Kidney epithelial cell (primary cell): ENCODE measurements at regions not wholly inside any gene's neighbourhood (a gene's known extent, or its start where the extent isn't known, plus 50 kb on each side); places are given as distances from the start of the nearest gene placed in this dataset.

Source experiments
- DNase-seq: peaks from one replicate; pipeline ENCODE4 v3.0.0-alpha.2; 2010; ENCODE audit warnings: low read depth
- H3K27me3 ChIP-seq: 2 replicates; pipeline ENCODE4 v1.6.0; 2011; ENCODE audit warnings: low read length; ENCODE audit not compliant: control insufficient read depth, insufficient read depth
- H3K36me3 ChIP-seq: 2 replicates; pipeline ENCODE4 v1.5.1; 2011; ENCODE audit warnings: low read length; ENCODE audit not compliant: control insufficient read depth, insufficient read depth
- H3K4me3 ChIP-seq: 2 replicates; pipeline ENCODE4 v1.5.1; 2011; ENCODE audit warnings: low read depth, mild to moderate bottlenecking, control low read depth, low read length
- CTCF ChIP-seq: IDR thresholded peaks from 2 replicates; pipeline ENCODE4 v1.5.1; 2011; ENCODE audit warnings: mild to moderate bottlenecking, moderate library complexity, low read length, control low read depth, inconsistent platforms; ENCODE audit not compliant: insufficient read depth, poor library complexity, severe bottlenecking

DNA sequence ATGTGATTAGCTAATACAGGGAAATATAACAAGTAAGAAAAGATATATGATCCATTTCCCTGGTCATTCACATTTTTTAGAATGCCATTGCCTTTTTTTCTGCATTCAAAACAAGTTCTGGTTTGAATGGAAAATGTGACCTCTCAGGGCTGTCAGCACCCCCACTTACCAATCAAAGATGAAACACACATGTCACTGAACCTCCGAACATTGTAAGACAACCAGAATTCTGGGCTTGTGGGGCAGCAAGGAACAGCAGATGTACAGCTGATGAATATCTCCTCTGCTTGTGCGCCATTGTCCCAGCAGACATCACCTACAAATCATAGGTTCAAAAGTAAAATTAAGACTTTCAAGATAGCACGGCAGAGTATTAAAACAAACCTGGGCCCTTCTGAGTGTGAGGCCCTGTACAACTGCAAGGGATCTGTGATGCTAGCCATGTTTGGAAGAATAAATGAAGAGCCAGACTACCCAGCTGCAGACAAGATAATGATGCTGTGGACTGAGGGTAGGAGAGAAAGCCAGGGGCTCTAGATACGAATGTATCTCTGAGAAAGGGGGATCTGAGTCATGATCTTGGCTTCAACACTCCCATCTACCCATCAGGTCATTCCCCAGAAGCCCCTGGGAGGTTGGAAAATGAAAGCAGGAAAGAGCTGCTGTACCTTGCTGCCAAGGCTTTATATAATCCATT is 108.7 kb upstream of the SERTAD2 start:
- Histone ChIP-seq H3K36me3 (no peaks in the 10 kb centered on the region), H3K4me3 (no peak overlapping the region), H3K27me3 (no peaks in the 10 kb centered on the region)
- DNase-seq = no peak
- TF ChIP-seq CTCF = no peak

DNA sequence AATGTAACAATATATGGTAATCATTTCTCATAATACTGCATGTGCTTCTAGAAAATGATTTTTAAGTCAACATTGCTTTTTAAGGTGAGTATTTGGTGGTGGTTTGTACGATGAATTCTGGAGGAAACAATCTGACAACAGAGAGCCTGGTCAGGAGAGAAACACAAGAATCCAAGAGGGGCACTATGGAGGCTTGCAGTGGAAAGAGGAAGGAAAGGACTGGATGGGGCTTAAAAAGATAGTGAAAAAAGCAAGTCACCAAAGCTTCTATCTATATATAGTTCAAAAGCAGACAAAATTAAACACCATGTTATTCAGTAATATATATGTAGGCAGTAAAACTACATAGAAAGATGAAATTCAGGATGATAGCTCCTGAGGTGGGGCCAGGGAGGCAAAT is 109.4 kb upstream of the SERTAD2 start:
- Histone ChIP-seq H3K27me3 (no peaks in the 10 kb centered on the region), H3K36me3 (no peaks in the 10 kb centered on the region), H3K4me3 (no peak overlapping the region)
- TF ChIP-seq CTCF = no peak
- no peak for DNase-seq

DNA sequence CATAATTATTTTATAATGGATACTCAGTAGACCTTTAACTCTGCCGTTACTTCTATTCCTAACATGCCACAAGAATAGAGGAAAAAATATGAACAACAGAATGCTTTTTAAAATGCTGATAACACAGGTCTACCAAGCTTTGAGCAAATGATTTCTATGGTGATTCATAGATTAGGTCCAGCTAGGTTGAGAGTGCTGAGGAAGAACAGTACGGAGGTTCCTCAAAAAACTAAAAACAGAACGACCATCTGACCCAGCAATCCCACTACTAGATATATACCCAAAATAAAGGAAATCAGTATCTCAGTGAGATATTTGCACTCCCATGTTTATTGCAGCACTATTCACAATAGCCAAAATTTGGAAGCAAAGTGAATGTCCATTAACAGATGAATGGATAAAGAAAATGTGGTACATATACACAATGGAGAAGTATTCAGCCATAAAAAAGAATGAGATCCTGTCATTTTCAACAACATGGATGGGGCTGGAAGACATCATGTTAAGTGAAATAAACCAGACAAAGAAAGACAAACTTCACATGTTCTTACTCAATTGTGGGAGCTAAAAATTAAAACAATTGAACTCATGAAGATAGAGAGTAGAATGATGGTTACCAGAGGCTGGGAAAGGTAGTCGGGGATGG is 111.6 kb upstream of the SERTAD2 start:
- H3K4me3 ChIP-seq = no peak overlapping the region
- no peaks in the 10 kb centered on the region for H3K27me3 ChIP-seq
- H3K36me3 ChIP-seq = no peaks in the 10 kb centered on the region
- no peak for TF ChIP-seq CTCF
- DNase-seq = no peak

DNA sequence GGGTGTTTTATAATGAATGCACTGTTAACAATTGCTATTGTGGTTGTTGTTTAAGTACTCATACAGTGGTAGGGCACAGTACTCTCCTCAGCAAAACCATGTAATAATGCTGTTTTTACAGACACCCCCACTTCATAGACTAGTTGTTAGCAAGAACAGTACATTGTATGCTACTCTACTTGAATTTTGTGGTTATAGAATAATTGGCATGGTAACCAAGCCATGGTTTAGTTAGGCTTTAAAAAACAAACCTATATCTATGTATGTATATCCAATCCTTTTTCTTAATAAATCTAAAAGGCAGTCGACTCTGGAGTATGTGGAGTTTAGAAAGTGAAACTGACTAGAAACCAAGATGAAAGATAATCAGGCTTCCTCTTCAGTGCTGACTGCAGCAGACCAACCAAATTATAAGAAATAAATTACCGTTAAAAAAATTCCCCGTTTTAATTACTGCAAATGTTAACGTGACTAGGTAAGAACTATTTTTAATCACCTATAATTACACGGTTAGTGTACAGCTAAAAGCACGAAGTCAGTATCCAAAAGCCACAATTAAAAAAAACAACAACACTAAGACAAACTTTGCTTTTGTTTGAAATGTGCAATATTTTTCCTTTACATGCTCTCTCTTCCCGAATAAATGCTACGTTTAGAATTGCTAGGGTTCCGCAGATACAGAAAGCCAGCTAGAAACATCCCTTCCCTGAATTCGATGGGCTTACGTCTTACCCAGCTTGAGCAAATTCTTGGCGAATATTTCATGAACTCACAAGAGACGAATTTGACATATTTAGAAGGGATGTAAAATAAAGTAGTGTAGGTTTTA is 113.3 kb upstream of the SERTAD2 start:
- no peak for TF ChIP-seq CTCF
- Histone ChIP-seq H3K27me3 (no peaks in the 10 kb centered on the region), H3K4me3 (peak overlapping the region; percentile 40), H3K36me3 (no peaks in the 10 kb centered on the region)
- DNase-seq = no peak

GRCh38 chr2:64767670-64768468 is 114.2 kb upstream of the SERTAD2 start:
- TF ChIP-seq CTCF = no peak
- no peak for DNase-seq
- H3K4me3 ChIP-seq = peak overlapping the region; percentile 52
- H3K36me3 ChIP-seq = no peaks in the 10 kb centered on the region
- H3K27me3 ChIP-seq = no peaks in the 10 kb centered on the region
